Endodermal cell (in vitro differentiated cells): ENCODE measurements at regions not wholly inside any gene's neighbourhood (a gene's known extent, or its start where the extent isn't known, plus 50 kb on each side); places are given as distances from the start of the nearest gene placed in this dataset.

Source experiments
- DNase-seq: peaks from one replicate; pipeline ENCODE4 v3.0.0-alpha.2; 2017
- H3K27ac ChIP-seq: 2 replicates; pipeline ENCODE4 v1.5.1; 2013; ENCODE audit warnings: mild to moderate bottlenecking, low read depth, low read length, moderate library complexity
- H3K27me3 ChIP-seq: 2 replicates; pipeline ENCODE4 v1.6.1; 2013; ENCODE audit warnings: mild to moderate bottlenecking, low read length, moderate library complexity; ENCODE audit not compliant: insufficient read depth, control insufficient read depth, poor library complexity, severe bottlenecking
- H3K36me3 ChIP-seq: 2 replicates; pipeline ENCODE4 v1.7.0; 2013; ENCODE audit warnings: mild to moderate bottlenecking, low read length, moderate library complexity; ENCODE audit not compliant: control insufficient read depth, insufficient read depth
- H3K4me1 ChIP-seq: one replicate; pipeline ENCODE4 v1.7.0; 2013; ENCODE audit warnings: low read length; ENCODE audit not compliant: control insufficient read depth, insufficient read depth
- H3K4me3 ChIP-seq: 2 replicates; pipeline ENCODE4 v1.5.1; 2013; ENCODE audit warnings: mild to moderate bottlenecking, low read length, moderate library complexity
- H3K9ac ChIP-seq: 2 replicates; pipeline ENCODE4 v1.6.1; 2013; ENCODE audit warnings: mild to moderate bottlenecking, low read length, moderate library complexity; ENCODE audit not compliant: poor library complexity, severe bottlenecking; ENCODE audit errors: extremely low read depth
- H3K9me3 ChIP-seq: 2 replicates; pipeline ENCODE4 v1.6.1; 2013; ENCODE audit warnings: mild to moderate bottlenecking, low read length, moderate library complexity; ENCODE audit not compliant: control insufficient read depth
- H3K27ac Mint-ChIP-seq: 2 replicates; pipeline ENCODE4 v1.8.0; 2020; ENCODE audit warnings: mixed read lengths
- H3K27me3 Mint-ChIP-seq: 2 replicates; pipeline ENCODE4 v1.8.0; 2021; ENCODE audit warnings: mild to moderate bottlenecking, mixed read lengths; ENCODE audit not compliant: insufficient read depth
- H3K36me3 Mint-ChIP-seq: 2 replicates; pipeline ENCODE4 v1.8.0; 2020; ENCODE audit warnings: low read depth, mixed read lengths
- H3K4me1 Mint-ChIP-seq: 2 replicates; pipeline ENCODE4 v1.8.0; 2020; ENCODE audit warnings: mixed read lengths
- H3K4me3 Mint-ChIP-seq: 2 replicates; pipeline ENCODE4 v1.8.0; 2020; ENCODE audit warnings: mild to moderate bottlenecking, moderate library complexity, mixed read lengths
- H3K9me3 Mint-ChIP-seq: 2 replicates; pipeline ENCODE4 v1.8.0; 2020; ENCODE audit warnings: mild to moderate bottlenecking, mixed read lengths
- WGBS, 2 experiments: methylation state at CpG; one replicate each; pipeline versions ENCODE4 v1.1.5 to v1.1.7; 2013; ENCODE audit warnings: missing lambda C conversion rate in 2 of 2, mixed read lengths in 1 of 2; ENCODE audit not compliant: insufficient coverage in 1 of 2, insufficient read length in 1 of 2; 5-methylcytosine and 5-hydroxymethylcytosine counted together
- TF ChIP-seq, protein P1 (sequence below): fragments of 200-600 bp; sonication (generic); conservative IDR thresholded peaks from 2 replicates; pipeline ENCODE4 v1.5.0; 2021; ENCODE audit warnings: antibody characterized with exemption, mild to moderate bottlenecking

DNA sequence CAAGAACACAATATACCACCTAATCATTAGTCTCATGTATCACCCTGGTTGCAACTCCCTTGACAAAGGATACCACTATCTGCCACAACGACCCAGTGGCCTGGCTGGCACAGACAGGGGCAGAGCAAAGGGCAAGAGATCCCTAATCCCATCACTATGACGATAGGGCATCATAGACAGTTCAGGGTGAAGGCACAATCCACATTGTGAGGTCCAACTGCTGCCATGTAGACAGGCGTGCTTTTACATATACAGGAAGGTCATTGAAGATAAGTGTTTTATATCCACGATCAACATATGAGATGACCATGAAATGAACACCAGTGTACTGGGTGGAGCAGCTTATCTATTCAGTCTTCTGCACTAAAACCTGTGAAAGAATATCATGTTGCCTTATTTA is 94.6 kb downstream of the IGLL1 start:
- Mint-ChIP-seq H3K27me3 (peaks cover 15% of the 10 kb centered on the region), H3K4me3 (no peak overlapping the region), H3K4me1 (no peaks in the 10 kb centered on the region), H3K9me3 (peaks cover 1% of the 10 kb centered on the region), H3K27ac (no peak overlapping the region), H3K36me3 (no peaks in the 10 kb centered on the region)
- Histone ChIP-seq H3K9ac (no peak overlapping the region), H3K27ac (no peak overlapping the region), H3K9me3 (no peaks in the 10 kb centered on the region), H3K27me3 (no peaks in the 10 kb centered on the region), H3K4me1 (no peaks in the 10 kb centered on the region), H3K36me3 (no peaks in the 10 kb centered on the region), H3K4me3 (no peak overlapping the region)
- WGBS, 2 experiments, result 93 to 100% methylated on average over 1 to 4 of the region's 4 CpGs
- TF ChIP-seq, protein P1, sequence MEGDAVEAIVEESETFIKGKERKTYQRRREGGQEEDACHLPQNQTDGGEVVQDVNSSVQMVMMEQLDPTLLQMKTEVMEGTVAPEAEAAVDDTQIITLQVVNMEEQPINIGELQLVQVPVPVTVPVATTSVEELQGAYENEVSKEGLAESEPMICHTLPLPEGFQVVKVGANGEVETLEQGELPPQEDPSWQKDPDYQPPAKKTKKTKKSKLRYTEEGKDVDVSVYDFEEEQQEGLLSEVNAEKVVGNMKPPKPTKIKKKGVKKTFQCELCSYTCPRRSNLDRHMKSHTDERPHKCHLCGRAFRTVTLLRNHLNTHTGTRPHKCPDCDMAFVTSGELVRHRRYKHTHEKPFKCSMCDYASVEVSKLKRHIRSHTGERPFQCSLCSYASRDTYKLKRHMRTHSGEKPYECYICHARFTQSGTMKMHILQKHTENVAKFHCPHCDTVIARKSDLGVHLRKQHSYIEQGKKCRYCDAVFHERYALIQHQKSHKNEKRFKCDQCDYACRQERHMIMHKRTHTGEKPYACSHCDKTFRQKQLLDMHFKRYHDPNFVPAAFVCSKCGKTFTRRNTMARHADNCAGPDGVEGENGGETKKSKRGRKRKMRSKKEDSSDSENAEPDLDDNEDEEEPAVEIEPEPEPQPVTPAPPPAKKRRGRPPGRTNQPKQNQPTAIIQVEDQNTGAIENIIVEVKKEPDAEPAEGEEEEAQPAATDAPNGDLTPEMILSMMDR, result no peak
- DNase-seq, result no peak

GRCh38 chr22:23484651-23485050 is 95.4 kb downstream of the IGLL1 start:
- Histone ChIP-seq H3K9me3 (no peaks in the 10 kb centered on the region), H3K9ac (no peak overlapping the region), H3K27me3 (no peaks in the 10 kb centered on the region), H3K27ac (no peak overlapping the region), H3K4me3 (no peak overlapping the region), H3K36me3 (no peaks in the 10 kb centered on the region), H3K4me1 (no peaks in the 10 kb centered on the region)
- Mint-ChIP-seq H3K9me3 (peaks cover 1% of the 10 kb centered on the region), H3K36me3 (no peaks in the 10 kb centered on the region), H3K4me1 (no peaks in the 10 kb centered on the region), H3K27ac (no peak overlapping the region), H3K4me3 (no peak overlapping the region), H3K27me3 (peaks cover 18% of the 10 kb centered on the region)
- DNase-seq, result no peak
- TF ChIP-seq, protein P1, result no peak
- WGBS, 2 experiments, result 82 to 89% methylated on average over 5 of the region's 5 CpGs

DNA sequence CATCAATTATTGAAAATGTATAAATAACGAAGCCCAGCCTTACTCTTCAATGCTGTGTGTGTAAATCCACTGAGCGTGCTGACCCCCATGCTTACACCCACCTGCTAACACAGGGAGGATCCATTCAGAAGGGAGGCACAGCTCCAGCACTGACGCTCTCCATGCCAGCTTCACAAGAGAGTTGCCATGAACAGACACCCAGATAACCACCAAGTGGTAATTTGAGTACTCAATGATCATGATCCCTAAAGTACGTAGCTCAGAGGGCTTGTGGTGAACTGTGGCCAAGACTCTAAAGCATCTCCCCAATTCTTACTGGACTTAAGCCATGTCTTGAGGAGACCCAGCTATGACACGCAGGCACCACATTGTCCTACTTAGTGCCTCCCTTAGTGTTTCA is 98.7 kb downstream of the IGLL1 start:
- H3K4me1 Mint-ChIP-seq, result no peaks in the 10 kb centered on the region
- Histone ChIP-seq H3K9me3 (no peaks in the 10 kb centered on the region), H3K9ac (no peak overlapping the region), H3K4me1 (no peaks in the 10 kb centered on the region), H3K36me3 (no peaks in the 10 kb centered on the region), H3K27ac (no peak overlapping the region), H3K4me3 (no peak overlapping the region), H3K27me3 (no peaks in the 10 kb centered on the region)
- DNase-seq, result no peak
- peaks cover 23% of the 10 kb centered on the region for H3K27me3 Mint-ChIP-seq
- no peak overlapping the region for H3K4me3 Mint-ChIP-seq
- no peaks in the 10 kb centered on the region for H3K36me3 Mint-ChIP-seq
- no peaks in the 10 kb centered on the region for H3K9me3 Mint-ChIP-seq
- H3K27ac Mint-ChIP-seq, result no peak overlapping the region
- TF ChIP-seq, protein P1, result no peak
- WGBS, 2 experiments, result 92 to 96% methylated on average over 3 to 5 of the region's 5 CpGs
